Heart left ventricle (tissue), 16 donors: ENCODE measurements at regions not wholly inside any gene's neighbourhood (a gene's known extent, or its start where the extent isn't known, plus 50 kb on each side); places are given as distances from the start of the nearest gene placed in this dataset.
"Not testable (repeated sequence)": the region's sequence is repeated elsewhere in the genome, so short reads cannot be mapped to it uniquely, and the experiment has no call there.

Experiments used
- ATAC-seq, 4 donors: fragments of 200-7000 bp; cut with Tn5 transposase; one replicate each; pipeline ENCODE4 v1.9.1; 2020 to 2022; ENCODE audit warnings: moderate library complexity in 4 of 4, mild to moderate bottlenecking in 3 of 4, moderate number of reproducible peaks in 1 of 4
- DNase-seq, 5 donors: peaks; one replicate each; pipeline ENCODE4 v3.0.0-alpha.2; 2020
- H3K27ac ChIP-seq, 12 donors: fragments of 200-600 bp; sonication (generic) in 4 of 12; one replicate each; pipeline versions ENCODE4 v1.5.0 to v1.8.0; 2016 to 2022; ENCODE audit warnings: mild to moderate bottlenecking in 2 of 12
- H3K27me3 ChIP-seq, 9 donors: fragments of 200-600 bp; sonication (generic) in 2 of 9; one replicate each; pipeline versions ENCODE4 v1.5.1 to v1.8.0; 2016 to 2022; ENCODE audit warnings: mild to moderate bottlenecking in 3 of 9
- H3K36me3 ChIP-seq, 9 donors: fragments of 200-600 bp; sonication (generic) in 2 of 9; one replicate each; pipeline versions ENCODE4 v1.5.0 to v1.8.0; 2018 to 2022; ENCODE audit warnings: mild to moderate bottlenecking in 2 of 9
- H3K4me1 ChIP-seq, 12 donors: fragments of 200-600 bp; sonication (generic) in 4 of 12; one replicate each; pipeline versions ENCODE4 v1.5.0 to v1.8.0; 2016 to 2022; ENCODE audit warnings: mild to moderate bottlenecking in 3 of 12
- H3K4me3 ChIP-seq, 12 donors: fragments of 200-600 bp; sonication (generic) in 4 of 12; one replicate each; pipeline versions ENCODE4 v1.5.0 to v1.8.0; 2017 to 2022; ENCODE audit warnings: mild to moderate bottlenecking in 9 of 12, moderate library complexity in 4 of 12
- H3K9me3 ChIP-seq, 12 donors: fragments of 200-600 bp; sonication (generic) in 4 of 12; one replicate each; pipeline versions ENCODE4 v1.5.0 to v1.8.0; 2016 to 2022; ENCODE audit warnings: mild to moderate bottlenecking in 1 of 12
- POLR2A ChIP-seq, 2 donors: fragments of 450-650 bp; IDR thresholded peaks; one replicate each; pipeline ENCODE4 v1.6.1; 2017; ENCODE audit warnings: antibody characterized with exemption in 2 of 2, mild to moderate bottlenecking in 2 of 2, moderate library complexity in 2 of 2
- whole genome bisulfite sequencing, 4 donors: extraction: QIAGEN DNeasy Blood & Tissue Kit in 2 of 4; methylation state at CpG; one replicate each; pipeline versions ENCODE4 v1.1.5 to v1.1.7; 2013 to 2018; 5-methylcytosine and 5-hydroxymethylcytosine counted together
- intact Hi-C, 10 donors: fragments of 100-400 bp; cut with DNase I; formaldehyde crosslinking; loops; one replicate each; pipeline versions ENCODE4 v1.11.1 to v1.14.2; 2022
- TF ChIP-seq, protein P1 (sequence below), 12 donors: fragments of 200-600 bp; sonication (generic) in 4 of 12; IDR thresholded peaks; one replicate each; pipeline versions ENCODE4 v1.5.0 to v1.8.0; 2018 to 2022; ENCODE audit warnings: antibody characterized with exemption in 12 of 12, mild to moderate bottlenecking in 5 of 12
- donor health status: ischemic (EF 13 %, LVEDD 7.1; RV severe dilation, severe dysfunction).
- donor health status: healthy with polysubstance abuse.
- donor health status: DM: no; HTN: yes; CAD: no.
- donor health status: DM: no; HTN: no; CAD: no.
- donor health status: ischemic (EF 25% LVEDD 6.9; RV normal size, moderate dysfunction).
- donor health status: ischemic (EF 25% LVEDD 5.7; RV mildly dilated, moderate dysfunction).
- donor health status: healthy.
- donor health status: DM: yes; HTN: yes; CAD: no.
- donor health status: ischemic (EF 35%, LVEDD 5.7; RV mildly dilated, moderate dysfunction).
- donor health status: nonischemic (EF 11% LVEDD 7.7; RV severe dilation, severe dysfunction).
- donor health status: DM: yes; HTN: yes; CAD: no.
- donor health status: PGD.
- donor health status: ischemic (EF 29% LVEDD 5.4; RV normal size, mild dysfunction).
- donor health status: nonischemic (EF 23%, LVEDD 6.1; RV moderate dilation, normal function).

DNA sequence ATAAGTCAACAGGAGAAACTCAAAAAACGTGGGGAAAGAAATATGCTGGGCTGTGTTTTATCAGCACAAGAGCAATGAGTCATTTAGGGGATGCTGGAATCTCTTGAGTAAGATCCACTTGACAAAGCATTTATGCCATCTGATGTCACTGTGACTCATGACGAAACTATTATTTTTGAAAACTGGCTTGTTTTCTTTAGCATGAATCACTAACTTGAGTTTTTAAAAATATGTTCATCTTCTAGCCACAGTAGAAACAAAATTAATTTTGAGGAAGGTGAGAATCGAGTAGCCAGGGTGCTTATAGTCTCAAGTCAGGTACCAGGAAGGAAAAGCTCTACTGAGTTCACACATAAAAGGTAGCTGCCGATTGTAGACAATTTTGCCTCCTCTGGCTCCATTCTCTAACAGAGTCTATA is 456.2 kb upstream of the MGAT4C start:
- peak in 1 of 4 donors; percentile 71 for ATAC-seq
- TF ChIP-seq, protein P1, sequence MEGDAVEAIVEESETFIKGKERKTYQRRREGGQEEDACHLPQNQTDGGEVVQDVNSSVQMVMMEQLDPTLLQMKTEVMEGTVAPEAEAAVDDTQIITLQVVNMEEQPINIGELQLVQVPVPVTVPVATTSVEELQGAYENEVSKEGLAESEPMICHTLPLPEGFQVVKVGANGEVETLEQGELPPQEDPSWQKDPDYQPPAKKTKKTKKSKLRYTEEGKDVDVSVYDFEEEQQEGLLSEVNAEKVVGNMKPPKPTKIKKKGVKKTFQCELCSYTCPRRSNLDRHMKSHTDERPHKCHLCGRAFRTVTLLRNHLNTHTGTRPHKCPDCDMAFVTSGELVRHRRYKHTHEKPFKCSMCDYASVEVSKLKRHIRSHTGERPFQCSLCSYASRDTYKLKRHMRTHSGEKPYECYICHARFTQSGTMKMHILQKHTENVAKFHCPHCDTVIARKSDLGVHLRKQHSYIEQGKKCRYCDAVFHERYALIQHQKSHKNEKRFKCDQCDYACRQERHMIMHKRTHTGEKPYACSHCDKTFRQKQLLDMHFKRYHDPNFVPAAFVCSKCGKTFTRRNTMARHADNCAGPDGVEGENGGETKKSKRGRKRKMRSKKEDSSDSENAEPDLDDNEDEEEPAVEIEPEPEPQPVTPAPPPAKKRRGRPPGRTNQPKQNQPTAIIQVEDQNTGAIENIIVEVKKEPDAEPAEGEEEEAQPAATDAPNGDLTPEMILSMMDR (IDR thresholded peaks at IDR 0.05) = no peak
- no peak for TF ChIP-seq POLR2A (IDR thresholded peaks at IDR 0.05)
- Histone ChIP-seq H3K4me1 (no peaks in the 10 kb centered on the region), H3K4me3 (no peak overlapping the region), H3K27me3 (no peaks in the 10 kb centered on the region), H3K27ac (no peak overlapping the region), H3K9me3 (peaks cover 0 to 15% (median 0%) of the 10 kb centered on the region in 12 donors), H3K36me3 (no peaks in the 10 kb centered on the region)
- intact Hi-C loops = no loop called here
- DNase-seq = no peak
- 48 to 53% (median 52%) methylated on average over 4 of the region's 4 CpGs for WGBS, 4 donors

DNA sequence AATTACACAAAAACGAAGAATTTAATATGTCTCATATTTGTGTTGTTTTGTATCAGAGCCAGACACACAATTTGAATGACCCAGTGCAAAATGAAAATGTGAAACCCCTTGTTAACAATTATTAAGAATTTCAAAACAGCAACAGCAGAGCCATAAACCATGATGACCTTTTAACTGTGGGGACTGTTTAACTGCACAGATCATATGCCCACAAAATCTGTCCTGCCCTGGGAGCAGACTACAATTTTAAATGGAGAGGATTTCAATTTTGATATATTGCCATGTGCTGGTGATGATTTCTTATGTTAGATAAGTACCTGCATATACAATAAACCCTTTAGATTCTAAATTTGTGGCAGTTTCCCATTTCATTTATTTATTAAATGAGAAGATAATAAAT is 455.5 kb upstream of the MGAT4C start:
- DNase-seq = no peak
- Histone ChIP-seq H3K36me3 (no peaks in the 10 kb centered on the region), H3K4me3 (no peak overlapping the region), H3K27me3 (no peaks in the 10 kb centered on the region), H3K9me3 (peaks cover 0 to 15% (median 0%) of the 10 kb centered on the region in 12 donors), H3K27ac (no peak overlapping the region), H3K4me1 (no peaks in the 10 kb centered on the region)
- ATAC-seq = no peak
- 58 to 72% (median 60%) methylated on average over 1 of the region's 1 CpG for WGBS, 4 donors
- intact Hi-C loops = no loop called here
- no peak for TF ChIP-seq POLR2A (IDR thresholded peaks at IDR 0.05)
- TF ChIP-seq, protein P1 (IDR thresholded peaks at IDR 0.05) = no peak

GRCh38 chr12:86710109-86710508 is 453.9 kb upstream of the MGAT4C start:
- Histone ChIP-seq H3K27me3 (no peaks in the 10 kb centered on the region), H3K4me3 (no peak overlapping the region), H3K27ac (no peak overlapping the region), H3K36me3 (no peaks in the 10 kb centered on the region), H3K4me1 (no peaks in the 10 kb centered on the region), H3K9me3 (peaks cover 0 to 15% (median 0%) of the 10 kb centered on the region in 12 donors)
- no peak for ATAC-seq
- no peak for TF ChIP-seq POLR2A (IDR thresholded peaks at IDR 0.05)
- TF ChIP-seq, protein P1 (IDR thresholded peaks at IDR 0.05) = no peak
- intact Hi-C loops = no loop called here
- DNase-seq = no peak

GRCh38 chr12:86709017-86709416 is 452.8 kb upstream of the MGAT4C start:
- intact Hi-C loops, H3K27ac ChIP-seq, ATAC-seq, DNase-seq, H3K27me3 ChIP-seq, H3K4me1 ChIP-seq, H3K4me3 ChIP-seq, H3K36me3 ChIP-seq: not testable (repeated sequence)
- 53 to 65% (median 61%) methylated on average over 3 of the region's 3 CpGs for WGBS, 4 donors
- H3K9me3 ChIP-seq = peaks cover 0 to 15% (median 0%) of the 10 kb centered on the region in 12 donors

DNA sequence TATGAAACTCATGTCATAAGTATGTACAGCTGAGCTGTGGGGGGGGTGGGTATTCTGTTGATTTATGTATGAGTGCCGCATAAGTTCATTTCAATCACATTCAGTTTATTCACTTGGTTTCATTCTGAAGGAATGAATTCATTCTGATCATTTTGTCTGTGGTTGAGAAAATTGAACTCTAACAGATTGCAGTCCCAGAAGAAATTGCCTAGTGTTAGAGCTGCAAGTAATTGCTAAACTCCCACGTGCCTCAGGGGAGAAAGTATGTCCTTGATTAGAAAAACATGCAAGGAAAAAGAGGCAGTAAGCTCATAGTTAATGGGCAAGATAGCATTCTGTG is 442.4 kb upstream of the MGAT4C start:
- H3K4me1 ChIP-seq = no peaks in the 10 kb centered on the region
- no peak for DNase-seq
- H3K9me3 ChIP-seq = peaks cover 0 to 8% (median 0%) of the 10 kb centered on the region in 12 donors
- WGBS, 4 donors = 43 to 55% (median 46%) methylated on average over 2 of the region's 2 CpGs
- ATAC-seq = no peak
- no peaks in the 10 kb centered on the region for H3K27me3 ChIP-seq
- intact Hi-C loops = no loop called here
- no peaks in the 10 kb centered on the region for H3K36me3 ChIP-seq
- TF ChIP-seq POLR2A (IDR thresholded peaks at IDR 0.05) = no peak
- H3K27ac ChIP-seq = no peak overlapping the region
- H3K4me3 ChIP-seq = no peak overlapping the region
